ENCODE measurements at regions not wholly inside any gene's neighbourhood (a gene's known extent, or its start where the extent isn't known, plus 50 kb on each side); places are given as distances from the start of the nearest gene placed in this dataset.

GRCh38 chr12:125552295-125552694 lies 487.1 kb downstream of the AACS start:
- TF ChIP-seq, protein P1, sequence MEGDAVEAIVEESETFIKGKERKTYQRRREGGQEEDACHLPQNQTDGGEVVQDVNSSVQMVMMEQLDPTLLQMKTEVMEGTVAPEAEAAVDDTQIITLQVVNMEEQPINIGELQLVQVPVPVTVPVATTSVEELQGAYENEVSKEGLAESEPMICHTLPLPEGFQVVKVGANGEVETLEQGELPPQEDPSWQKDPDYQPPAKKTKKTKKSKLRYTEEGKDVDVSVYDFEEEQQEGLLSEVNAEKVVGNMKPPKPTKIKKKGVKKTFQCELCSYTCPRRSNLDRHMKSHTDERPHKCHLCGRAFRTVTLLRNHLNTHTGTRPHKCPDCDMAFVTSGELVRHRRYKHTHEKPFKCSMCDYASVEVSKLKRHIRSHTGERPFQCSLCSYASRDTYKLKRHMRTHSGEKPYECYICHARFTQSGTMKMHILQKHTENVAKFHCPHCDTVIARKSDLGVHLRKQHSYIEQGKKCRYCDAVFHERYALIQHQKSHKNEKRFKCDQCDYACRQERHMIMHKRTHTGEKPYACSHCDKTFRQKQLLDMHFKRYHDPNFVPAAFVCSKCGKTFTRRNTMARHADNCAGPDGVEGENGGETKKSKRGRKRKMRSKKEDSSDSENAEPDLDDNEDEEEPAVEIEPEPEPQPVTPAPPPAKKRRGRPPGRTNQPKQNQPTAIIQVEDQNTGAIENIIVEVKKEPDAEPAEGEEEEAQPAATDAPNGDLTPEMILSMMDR (IDR thresholded peaks at IDR 0.05) = no peak
- TF ChIP-seq EZH2 (IDR thresholded peaks at IDR 0.05) = no peak
